CD4-positive, alpha-beta T cell treated with Interleukin-17A for 4 hours (primary cell): ENCODE measurements at regions not wholly inside any gene's neighbourhood (a gene's known extent, or its start where the extent isn't known, plus 50 kb on each side); places are given as distances from the start of the nearest gene placed in this dataset.

ENCODE experiments used
- DNase-seq: peaks from one replicate; pipeline ENCODE4 v3.0.0-alpha.2; 2020; ENCODE audit warnings: mixed read lengths

GRCh38 chr2:21254170-21254965 is 130.6 kb downstream of the TDRD15 start:
- DNase-seq: no peak

GRCh38 chr2:21256006-21256405 is 132.2 kb downstream of the TDRD15 start:
- DNase-seq: no peak

- DNase-seq: no peak
Measured at GRCh38 chr2:21257621-21258020, 133.9 kb downstream of the TDRD15 start.

GRCh38 chr2:21258082-21258481 is 134.3 kb downstream of the TDRD15 start:
- DNase-seq: no peak

GRCh38 chr2:21260311-21260710 is 136.5 kb downstream of the TDRD15 start:
- no peak for DNase-seq

DNA sequence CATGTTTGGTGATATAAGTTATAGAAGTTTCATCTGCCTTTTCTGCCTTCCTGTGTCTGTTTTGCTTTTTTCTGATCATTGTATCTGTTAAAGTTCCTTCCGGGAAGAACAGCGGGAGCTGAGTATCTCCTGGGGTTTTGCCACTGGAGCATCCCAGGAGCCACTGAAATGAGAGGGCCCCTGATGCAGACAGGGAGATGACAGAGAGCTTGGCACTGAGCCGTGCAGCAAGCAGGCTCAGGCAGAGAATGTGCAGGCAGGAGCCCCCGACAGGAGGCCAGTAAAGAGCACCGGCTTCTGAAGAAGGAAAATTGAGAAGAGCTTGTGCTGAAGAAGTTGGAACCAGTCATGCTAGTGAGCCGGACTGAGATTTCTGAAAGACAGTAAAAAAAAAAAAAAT is 137.8 kb downstream of the TDRD15 start:
- no peak for DNase-seq

DNA sequence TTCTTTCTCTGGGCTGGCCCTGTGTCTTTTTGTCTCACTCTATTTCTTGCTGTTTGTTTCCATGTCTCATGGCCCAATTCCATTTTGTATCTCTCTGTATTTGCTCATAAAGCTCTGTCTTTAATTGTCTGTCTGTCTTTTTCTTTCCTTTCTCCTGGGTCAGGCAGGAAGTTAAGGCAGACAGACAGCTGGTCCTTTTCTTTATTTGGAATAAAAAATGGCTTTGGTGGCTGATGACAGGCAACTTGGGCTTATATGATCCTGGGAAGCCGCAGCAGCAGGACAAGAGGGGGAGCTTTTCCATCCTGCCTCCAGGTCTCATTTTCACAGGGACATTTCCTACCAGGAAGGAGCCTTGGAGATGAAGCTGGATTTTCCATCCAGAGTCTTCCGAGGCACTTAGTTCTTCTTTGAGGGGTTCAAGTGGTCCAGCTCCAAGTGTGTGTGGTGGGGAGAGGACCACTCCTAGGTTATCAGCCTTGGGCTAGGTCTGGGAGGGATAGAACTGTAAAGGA is 138.7 kb downstream of the TDRD15 start:
- DNase-seq: no peak

DNA sequence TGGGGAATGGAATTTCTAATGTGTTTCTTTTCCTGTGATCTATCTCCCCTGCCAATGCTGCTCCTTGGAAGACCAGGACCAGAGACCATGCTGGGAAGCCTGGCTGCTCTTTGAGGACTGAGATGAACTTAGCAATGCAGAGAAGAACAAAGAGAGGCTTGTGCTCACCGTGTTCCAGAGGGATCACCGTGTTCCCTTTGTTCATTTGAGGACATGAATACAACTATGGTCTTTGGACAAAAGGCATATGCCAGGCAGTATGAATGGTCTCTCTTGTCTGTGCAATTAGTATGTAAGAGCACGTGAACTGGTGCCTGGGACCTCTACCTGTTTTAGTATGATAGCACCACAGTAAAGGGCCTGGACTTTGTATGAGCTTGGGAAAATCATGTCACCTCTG is 139.9 kb downstream of the TDRD15 start:
- no peak for DNase-seq

DNA sequence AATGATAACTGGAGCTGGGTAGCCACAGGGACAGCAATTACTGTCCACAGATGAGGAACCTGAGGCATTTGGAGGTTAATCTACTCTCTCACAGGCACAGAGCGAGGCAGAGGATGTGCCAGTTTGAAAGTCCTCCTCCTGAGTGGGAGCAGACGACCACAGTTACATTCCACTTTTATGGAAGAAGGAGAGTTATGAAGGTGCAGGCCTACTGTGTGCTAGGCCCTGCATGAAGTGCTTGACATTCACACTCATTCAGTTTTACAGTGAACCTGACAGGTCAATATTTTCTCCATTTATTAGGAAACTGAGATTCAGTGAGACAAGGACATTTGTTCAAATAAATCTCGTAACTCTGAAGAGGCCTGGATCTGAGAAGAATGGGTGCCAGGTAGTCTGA is 142.0 kb downstream of the TDRD15 start:
- DNase-seq: no peak

DNA sequence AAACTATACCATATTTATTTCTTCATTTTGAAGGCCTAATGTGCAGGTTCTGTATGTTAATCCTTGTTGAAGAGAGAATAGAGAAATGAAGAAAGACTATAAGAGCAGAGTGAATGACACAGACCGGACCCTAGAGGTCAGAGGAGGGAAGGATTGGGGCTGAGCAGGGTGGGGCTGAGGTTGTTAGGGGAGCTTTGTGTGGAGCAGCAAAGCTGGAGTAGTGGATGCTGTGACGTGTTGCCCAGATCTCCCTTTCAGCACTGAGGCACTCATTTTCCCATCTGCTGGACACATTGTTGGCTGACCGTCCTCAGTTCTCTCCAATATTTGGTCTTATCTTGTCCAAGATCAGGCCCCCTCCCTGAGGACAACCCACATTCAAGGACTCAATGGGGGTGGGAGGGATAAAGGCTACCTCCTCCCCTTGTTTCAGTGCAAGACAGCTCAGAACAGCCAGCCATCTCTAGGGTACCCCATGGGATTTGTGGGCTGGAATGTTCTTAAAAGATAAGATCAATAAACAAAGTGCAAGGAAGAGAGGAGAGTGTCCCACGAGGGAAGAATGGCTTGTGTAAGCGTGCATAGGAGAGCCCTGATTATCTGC is 143.6 kb downstream of the TDRD15 start:
- no peak for DNase-seq

- DNase-seq: no peak
Measured at GRCh38 chr2:21268197-21268877, 144.6 kb downstream of the TDRD15 start.

GRCh38 chr2:21268878-21269224 is 145.1 kb downstream of the TDRD15 start:
- no peak for DNase-seq

GRCh38 chr2:21269382-21269781 is 145.6 kb downstream of the TDRD15 start:
- no peak for DNase-seq

- no peak for DNase-seq
Measured at GRCh38 chr2:21270083-21270491, 146.3 kb downstream of the TDRD15 start.

- no peak for DNase-seq
Measured at GRCh38 chr2:21270708-21271122, 146.9 kb downstream of the TDRD15 start.

- no peak for DNase-seq
Measured at GRCh38 chr2:21276163-21276562, 152.4 kb downstream of the TDRD15 start.

DNA sequence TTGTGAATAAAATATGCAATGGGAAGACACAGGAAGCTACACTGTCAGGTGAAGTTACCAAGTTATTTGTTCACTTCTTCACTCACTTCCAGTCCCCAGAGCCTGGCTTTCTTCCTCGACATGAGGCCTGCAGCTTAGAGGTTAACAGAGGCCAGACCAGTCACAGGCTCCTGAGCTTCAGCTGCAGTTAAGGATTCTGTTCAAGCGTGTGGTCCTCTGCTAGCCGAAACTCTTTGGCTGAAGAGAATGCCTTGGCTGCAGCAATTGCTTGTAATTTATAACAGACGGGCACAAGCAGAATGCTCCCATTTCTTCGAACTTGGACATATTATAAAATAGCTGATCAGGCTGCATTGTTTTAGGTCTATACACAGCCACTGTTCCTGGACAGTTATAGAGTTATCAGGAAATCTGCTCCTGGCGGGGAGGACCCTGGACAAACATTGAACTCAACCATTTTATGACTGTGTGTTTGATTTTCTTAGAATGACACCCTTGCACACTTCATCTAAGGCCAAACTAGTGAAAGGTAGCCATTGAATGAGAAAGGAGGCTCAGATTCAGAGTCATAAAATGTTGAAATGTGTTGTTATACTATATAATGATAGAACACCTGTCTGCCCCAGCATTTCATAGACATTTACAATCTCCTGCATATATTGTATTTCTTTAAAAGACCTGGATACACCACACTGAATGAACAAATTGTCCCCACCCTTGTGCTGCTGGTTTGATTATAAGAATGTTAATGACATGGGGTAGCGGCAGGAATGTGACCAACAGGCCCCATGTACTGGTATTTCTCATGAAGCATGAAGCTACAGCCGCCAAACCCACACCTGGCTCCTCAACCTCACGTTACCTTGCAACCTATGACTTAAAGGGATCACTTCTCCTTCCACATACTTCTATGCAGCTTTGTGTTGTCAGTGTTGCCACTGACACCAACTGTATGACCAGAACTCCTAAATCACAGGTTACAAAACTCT is 153.6 kb downstream of the TDRD15 start:
- DNase-seq: no peak

GRCh38 chr2:21279525-21279924 is 155.8 kb downstream of the TDRD15 start:
- no peak for DNase-seq

DNA sequence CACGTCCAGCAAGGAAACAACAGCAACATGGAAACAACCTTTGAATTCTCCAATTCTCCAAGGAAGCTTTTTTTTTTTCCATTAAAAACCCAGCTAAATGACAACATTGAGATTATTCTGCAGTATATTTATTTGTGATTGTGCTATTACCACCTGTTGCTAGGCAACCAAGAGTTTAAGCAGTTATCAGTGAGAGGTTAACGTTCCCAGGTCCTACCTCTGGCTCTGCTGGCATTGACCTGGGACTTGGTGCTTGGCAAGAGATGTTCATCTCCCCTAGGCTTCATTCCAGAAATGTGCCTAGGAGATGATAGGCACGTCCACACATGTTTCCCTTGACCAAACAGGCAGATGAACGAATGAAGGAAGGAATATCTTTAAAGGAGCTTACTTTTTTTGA is 157.0 kb downstream of the TDRD15 start:
- no peak for DNase-seq

DNA sequence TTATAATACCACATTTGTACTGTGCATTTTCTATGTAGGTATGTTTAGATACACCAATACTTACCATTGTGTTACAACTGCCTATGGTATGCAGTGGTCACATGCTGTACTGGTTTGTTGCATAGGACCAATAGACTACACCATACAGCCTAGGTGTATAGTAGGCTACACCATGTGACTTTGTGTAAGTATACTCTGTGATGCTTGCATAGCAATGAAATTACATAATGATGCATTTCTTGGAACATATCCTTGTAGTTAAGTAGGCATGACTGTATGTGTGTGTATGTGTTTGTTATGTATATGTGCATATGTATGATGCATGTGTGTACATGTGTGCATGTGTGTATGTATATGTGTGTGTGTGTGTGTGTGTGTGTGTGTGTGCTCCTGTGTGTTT is 157.6 kb downstream of the TDRD15 start:
- DNase-seq: no peak

- DNase-seq: no peak
Measured at GRCh38 chr2:21281791-21282514, 158.2 kb downstream of the TDRD15 start.

DNA sequence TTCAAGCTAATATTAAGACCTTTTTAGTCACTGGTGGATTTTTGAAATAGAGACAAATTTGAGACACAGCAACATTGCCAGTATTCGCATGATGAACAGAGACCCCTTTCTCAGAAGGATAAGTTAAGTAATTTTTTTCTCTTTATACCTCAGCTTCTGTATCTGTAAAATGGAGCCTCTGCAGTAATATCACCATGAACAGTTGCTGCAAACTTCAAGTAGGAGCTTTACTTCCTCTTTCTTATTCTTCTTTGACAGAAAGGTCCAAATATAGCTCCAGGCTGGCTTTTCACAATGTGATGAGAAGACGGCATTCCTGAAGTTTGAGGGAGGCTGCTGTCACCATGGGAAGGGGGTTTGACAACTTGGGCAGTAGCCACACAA is 158.7 kb downstream of the TDRD15 start:
- DNase-seq: no peak
